ENCODE measurements at regions not wholly inside any gene's neighbourhood (a gene's known extent, or its start where the extent isn't known, plus 50 kb on each side); places are given as distances from the start of the nearest gene placed in this dataset.

GRCh38 chr5:14057289-14057688 is 85.9 kb upstream of the TRIO start:
- ATAC-seq, result no peak

GRCh38 chr5:14056039-14056438 is 87.1 kb upstream of the TRIO start:
- intact Hi-C loops (cut with DNase I, micrococcal nuclease), result no loop called here
- DNase-seq (no peak), ATAC-seq (no peak)

More at GRCh38 chr5:14057289-14057688, 85.9 kb upstream of the TRIO start:
- DNase-seq, result no peak
- intact Hi-C loops (cut with DNase I, micrococcal nuclease), result no loop called here

- ATAC-seq, result no peak
Measured at GRCh38 chr5:14054965-14055963, 87.9 kb upstream of the TRIO start.

GRCh38 chr5:14054111-14054854 is 88.9 kb upstream of the TRIO start:
- ATAC-seq, result no peak
- DNase-seq, result no peak
- intact Hi-C loops (cut with DNase I, micrococcal nuclease), result no loop called here

More at GRCh38 chr5:14054965-14055963, 87.9 kb upstream of the TRIO start:
- no peak for DNase-seq
- intact Hi-C loops (cut with DNase I, micrococcal nuclease), result no loop called here

- ATAC-seq (no peak), DNase-seq (no peak)
- intact Hi-C loops (cut with DNase I, micrococcal nuclease), result no loop called here
Measured at GRCh38 chr5:14050821-14051220, 92.3 kb upstream of the TRIO start.

- no peak for ATAC-seq
Measured at GRCh38 chr5:14048434-14048833, 94.7 kb upstream of the TRIO start.

GRCh38 chr5:14041528-14042192 is 97.2 kb upstream of the DNAH5 start:
- ATAC-seq, result no peak
- intact Hi-C loops (cut with DNase I, micrococcal nuclease), result no loop called here
- DNase-seq, result no peak

More at GRCh38 chr5:14048434-14048833, 94.7 kb upstream of the TRIO start:
- DNase-seq, result no peak
- intact Hi-C loops (cut with DNase I, micrococcal nuclease), result no loop called here

GRCh38 chr5:14040542-14040941 is 96.1 kb upstream of the DNAH5 start:
- intact Hi-C loops (cut with DNase I, micrococcal nuclease), result no loop called here
- DNase-seq (no peak), ATAC-seq (no peak)

GRCh38 chr5:14039576-14039975 is 95.1 kb upstream of the DNAH5 start:
- no peak for ATAC-seq
- no peak for DNase-seq
- intact Hi-C loops (cut with DNase I, micrococcal nuclease), result no loop called here

- intact Hi-C loops (cut with DNase I, micrococcal nuclease), result no loop called here
- DNase-seq, result no peak
- no peak for ATAC-seq
Measured at GRCh38 chr5:14039063-14039462, 94.6 kb upstream of the DNAH5 start.

GRCh38 chr5:14038341-14038959 is 94.0 kb upstream of the DNAH5 start:
- ATAC-seq, result no peak
- intact Hi-C loops (cut with DNase I, micrococcal nuclease), result no loop called here
- no peak for DNase-seq

- DNase-seq (no peak), ATAC-seq (no peak)
- intact Hi-C loops (cut with DNase I, micrococcal nuclease), result no loop called here
Measured at GRCh38 chr5:14036947-14037346, 92.5 kb upstream of the DNAH5 start.

- intact Hi-C loops (cut with DNase I, micrococcal nuclease), result no loop called here
- DNase-seq (no peak), ATAC-seq (no peak)
Measured at GRCh38 chr5:14036514-14036913, 92.0 kb upstream of the DNAH5 start.

GRCh38 chr5:14035859-14036503 is 91.5 kb upstream of the DNAH5 start:
- ATAC-seq, result peak; percentile 31
- no peak for DNase-seq
- intact Hi-C loops (cut with DNase I, micrococcal nuclease), result no loop called here

- intact Hi-C loops (cut with DNase I, micrococcal nuclease), result no loop called here
- DNase-seq (no peak), ATAC-seq (no peak)
Measured at GRCh38 chr5:14034963-14035362, 90.5 kb upstream of the DNAH5 start.

GRCh38 chr5:14032918-14033317 is 88.4 kb upstream of the DNAH5 start:
- no peak for ATAC-seq
- DNase-seq, result no peak
- intact Hi-C loops (cut with DNase I, micrococcal nuclease), result no loop called here

GRCh38 chr5:14028938-14029584 is 84.6 kb upstream of the DNAH5 start:
- intact Hi-C loops (cut with DNase I, micrococcal nuclease), result no loop called here
- ATAC-seq (no peak), DNase-seq (no peak)

GRCh38 chr5:14028188-14028587 is 83.7 kb upstream of the DNAH5 start:
- DNase-seq, result no peak
- intact Hi-C loops (cut with DNase I, micrococcal nuclease), result no loop called here
- no peak for ATAC-seq

All from left colon (tissue), 2 donors.